Neural progenitor cell (in vitro differentiated cells): ENCODE measurements at regions not wholly inside any gene's neighbourhood (a gene's known extent, or its start where the extent isn't known, plus 50 kb on each side); places are given as distances from the start of the nearest gene placed in this dataset.

Source experiments
- DNase-seq: peaks from one replicate; pipeline ENCODE4 v3.0.0-alpha.2; 2016; ENCODE audit warnings: low spot score
- H2AFZ ChIP-seq: fragments of 200-600 bp; sonication (generic); replicated peaks from 2 replicates; pipeline ENCODE4 v1.6.1; 2016; ENCODE audit warnings: antibody characterized with exemption
- H3F3A ChIP-seq: fragments of 200-600 bp; sonication (generic); 2 replicates; pipeline ENCODE4 v1.6.1; 2016; ENCODE audit warnings: antibody characterized with exemption, low read depth
- H3K27ac ChIP-seq: fragments of 200-600 bp; sonication (generic); 2 replicates; pipeline ENCODE4 v1.5.1; 2016; ENCODE audit warnings: mild to moderate bottlenecking
- H3K27me3 ChIP-seq: fragments of 200-600 bp; sonication (generic); 2 replicates; pipeline ENCODE4 v1.6.1; 2016; ENCODE audit warnings: mild to moderate bottlenecking, moderate library complexity
- H3K36me3 ChIP-seq: fragments of 200-600 bp; sonication (generic); 2 replicates; pipeline ENCODE4 v1.5.1; 2016
- H3K4me1 ChIP-seq: fragments of 200-600 bp; sonication (generic); 2 replicates; pipeline ENCODE4 v1.6.1; 2016; ENCODE audit warnings: mixed run types
- H3K4me2 ChIP-seq: fragments of 200-600 bp; sonication (generic); 2 replicates; pipeline ENCODE4 v1.6.1; 2016
- H3K4me3 ChIP-seq: fragments of 200-600 bp; sonication (generic); 2 replicates; pipeline ENCODE4 v1.5.1; 2016
- H3K79me2 ChIP-seq: fragments of 200-600 bp; sonication (generic); 2 replicates; pipeline ENCODE4 v1.6.1; 2016; ENCODE audit warnings: low read depth
- H3K9ac ChIP-seq: fragments of 200-600 bp; sonication (generic); 2 replicates; pipeline ENCODE4 v1.6.1; 2016
- H3K9me3 ChIP-seq: fragments of 200-600 bp; sonication (generic); 2 replicates; pipeline ENCODE4 v1.5.1; 2016; ENCODE audit warnings: low read depth
- H4K20me1 ChIP-seq: fragments of 200-600 bp; sonication (generic); 2 replicates; pipeline ENCODE4 v1.6.1; 2016; ENCODE audit warnings: low read depth
- H3K27ac Mint-ChIP-seq: 3 replicates; pipeline ENCODE4 v1.8.0; 2021; ENCODE audit warnings: mixed read lengths
- H3K27me3 Mint-ChIP-seq: 2 replicates; pipeline ENCODE4 v1.8.0; 2022; ENCODE audit warnings: low read depth, mild to moderate bottlenecking, inconsistent platforms, moderate library complexity, mixed read lengths; ENCODE audit not compliant: insufficient read depth
- H3K36me3 Mint-ChIP-seq: 3 replicates; pipeline ENCODE4 v1.8.0; 2021; ENCODE audit warnings: mixed read lengths
- H3K4me1 Mint-ChIP-seq: 3 replicates; pipeline ENCODE4 v1.8.0; 2021; ENCODE audit warnings: mixed read lengths
- H3K4me3 Mint-ChIP-seq: 3 replicates; pipeline ENCODE4 v1.8.0; 2021; ENCODE audit warnings: mild to moderate bottlenecking, moderate library complexity, mixed read lengths
- H3K9me3 Mint-ChIP-seq: 3 replicates; pipeline ENCODE4 v1.8.0; 2020; ENCODE audit warnings: mixed read lengths
- CTCF ChIP-seq: fragments of 200-600 bp; sonication (generic); IDR thresholded peaks from 2 replicates; pipeline ENCODE4 v1.5.1; 2017; ENCODE audit warnings: antibody characterized with exemption, mild to moderate bottlenecking
- EZH2 ChIP-seq: fragments of 200-600 bp; sonication (generic); IDR thresholded peaks from 2 replicates; pipeline ENCODE4 v1.6.1; 2017; ENCODE audit warnings: antibody characterized with exemption, mild to moderate bottlenecking, moderate library complexity
- EZH2phosphoT487 ChIP-seq: fragments of 200-600 bp; sonication (generic); IDR thresholded peaks from 2 replicates; pipeline ENCODE4 v1.6.1; 2017; ENCODE audit warnings: antibody characterized with exemption

- H3K9ac ChIP-seq = no peak overlapping the region
- TF ChIP-seq CTCF (no peak), EZH2phosphoT487 (no peak), EZH2 (no peak)
- no peaks in the 10 kb centered on the region for H4K20me1 ChIP-seq
- H3K79me2 ChIP-seq = no peaks in the 10 kb centered on the region
- H3K4me1 Mint-ChIP-seq = peaks cover 31% of the 10 kb centered on the region
- peak overlapping the region; percentile 36 for H3K4me3 Mint-ChIP-seq
- H3K36me3 Mint-ChIP-seq = no peaks in the 10 kb centered on the region
- H3K9me3 Mint-ChIP-seq = no peaks in the 10 kb centered on the region
- DNase-seq = no peak
- no peak overlapping the region for H3K27ac ChIP-seq
- H3K27ac Mint-ChIP-seq = peak overlapping the region; percentile 58
- peaks cover 22% of the 10 kb centered on the region for H3K4me1 ChIP-seq
- H3K4me3 ChIP-seq = no peak overlapping the region
- no peaks in the 10 kb centered on the region for H3K27me3 ChIP-seq
- H3K4me2 ChIP-seq = no peak overlapping the region
- H3K9me3 ChIP-seq = no peaks in the 10 kb centered on the region
- H2AFZ ChIP-seq = no peak overlapping the region
- H3F3A ChIP-seq = no peaks in the 10 kb centered on the region
- H3K36me3 ChIP-seq = no peaks in the 10 kb centered on the region
- H3K27me3 Mint-ChIP-seq = peaks cover 7% of the 10 kb centered on the region
Observed at GRCh38 chr1:10898921-10899320, 102.5 kb upstream of the CASZ1 start.

- DNase-seq = no peak
- Mint-ChIP-seq H3K27me3 (peaks cover 8% of the 10 kb centered on the region), H3K27ac (peak overlapping the region; percentile 58), H3K9me3 (no peaks in the 10 kb centered on the region), H3K4me1 (peaks cover 33% of the 10 kb centered on the region), H3K36me3 (no peaks in the 10 kb centered on the region), H3K4me3 (peak overlapping the region; percentile 36)
- no peak overlapping the region for H3K4me3 ChIP-seq
- H3K27me3 ChIP-seq = no peaks in the 10 kb centered on the region
- no peak for TF ChIP-seq EZH2phosphoT487
- no peak for TF ChIP-seq CTCF
- no peak for TF ChIP-seq EZH2
- no peaks in the 10 kb centered on the region for H3K36me3 ChIP-seq
- H3K4me1 ChIP-seq = peaks cover 22% of the 10 kb centered on the region
- H3K27ac ChIP-seq = no peak overlapping the region
- no peak overlapping the region for H2AFZ ChIP-seq
- H3K9me3 ChIP-seq = no peaks in the 10 kb centered on the region
- no peaks in the 10 kb centered on the region for H3F3A ChIP-seq
- no peaks in the 10 kb centered on the region for H3K79me2 ChIP-seq
- H3K4me2 ChIP-seq = no peak overlapping the region
- H4K20me1 ChIP-seq = no peaks in the 10 kb centered on the region
- no peak overlapping the region for H3K9ac ChIP-seq
Observed at GRCh38 chr1:10899490-10900250, 103.2 kb upstream of the CASZ1 start.

- Histone ChIP-seq H3F3A (no peaks in the 10 kb centered on the region), H3K4me2 (no peak overlapping the region), H3K4me3 (no peak overlapping the region), H3K9me3 (no peaks in the 10 kb centered on the region), H3K9ac (no peak overlapping the region), H3K4me1 (peaks cover 22% of the 10 kb centered on the region), H2AFZ (no peak overlapping the region), H3K36me3 (no peaks in the 10 kb centered on the region), H4K20me1 (no peaks in the 10 kb centered on the region), H3K27me3 (no peaks in the 10 kb centered on the region), H3K79me2 (no peaks in the 10 kb centered on the region), H3K27ac (no peak overlapping the region)
- no peak for DNase-seq
- no peak overlapping the region for H3K27ac Mint-ChIP-seq
- peaks cover 38% of the 10 kb centered on the region for H3K4me1 Mint-ChIP-seq
- H3K27me3 Mint-ChIP-seq = peaks cover 13% of the 10 kb centered on the region
- no peak overlapping the region for H3K4me3 Mint-ChIP-seq
- TF ChIP-seq CTCF = no peak
- TF ChIP-seq EZH2 = no peak
- no peak for TF ChIP-seq EZH2phosphoT487
- no peaks in the 10 kb centered on the region for H3K36me3 Mint-ChIP-seq
- H3K9me3 Mint-ChIP-seq = no peaks in the 10 kb centered on the region
Observed at GRCh38 chr1:10900251-10900651, 103.8 kb upstream of the CASZ1 start.
